AG09319 (cell line): ENCODE measurements at regions not wholly inside any gene's neighbourhood (a gene's known extent, or its start where the extent isn't known, plus 50 kb on each side); places are given as distances from the start of the nearest gene placed in this dataset.

Source experiments
- DNase-seq: peaks from one replicate; pipeline ENCODE4 v3.0.0-alpha.2; 2010; ENCODE audit warnings: low read depth; ENCODE audit errors: extremely low read depth
- CTCF ChIP-seq: IDR thresholded peaks from 2 replicates; pipeline ENCODE4 v1.5.1; 2011; ENCODE audit warnings: low read depth, mild to moderate bottlenecking, inconsistent platforms, low read length, moderate library complexity

- no peak for TF ChIP-seq CTCF
- DNase-seq, result no peak
These were observed 178.0 kb downstream of the UBE2E3 start for GRCh38 chr2:181158427-181158826.

- no peak for DNase-seq
- TF ChIP-seq CTCF, result no peak
These were observed 181.2 kb downstream of the UBE2E3 start for GRCh38 chr2:181161615-181162014.

GRCh38 chr2:181163139-181163538, 182.7 kb downstream of the UBE2E3 start:
- TF ChIP-seq CTCF, result no peak
- no peak for DNase-seq

- TF ChIP-seq CTCF, result no peak
These were observed 183.3 kb downstream of the UBE2E3 start for GRCh38 chr2:181163691-181164090.

GRCh38 chr2:181164699-181165098, 184.3 kb downstream of the UBE2E3 start:
- DNase-seq, result no peak
- TF ChIP-seq CTCF, result no peak

More at GRCh38 chr2:181163691-181164090, 183.3 kb downstream of the UBE2E3 start:
- DNase-seq, result no peak

GRCh38 chr2:181165199-181165868, 184.9 kb downstream of the UBE2E3 start:
- DNase-seq, result no peak
- TF ChIP-seq CTCF, result no peak

GRCh38 chr2:181169503-181169902, 189.1 kb downstream of the UBE2E3 start:
- DNase-seq, result no peak
- TF ChIP-seq CTCF, result no peak
